NCI-H526 treated with DMSO at 0.1 percent for 48 hours (cell line): ENCODE measurements at regions not wholly inside any gene's neighbourhood (a gene's known extent, or its start where the extent isn't known, plus 50 kb on each side); places are given as distances from the start of the nearest gene placed in this dataset.
"Not testable (repeated sequence)": the region's sequence is repeated elsewhere in the genome, so short reads cannot be mapped to it uniquely, and the experiment has no call there.

Experiments used
- DNase-seq: peaks from one replicate; lab custom pipeline; 2025; lab: John Stamatoyannopoulos, UW

DNA sequence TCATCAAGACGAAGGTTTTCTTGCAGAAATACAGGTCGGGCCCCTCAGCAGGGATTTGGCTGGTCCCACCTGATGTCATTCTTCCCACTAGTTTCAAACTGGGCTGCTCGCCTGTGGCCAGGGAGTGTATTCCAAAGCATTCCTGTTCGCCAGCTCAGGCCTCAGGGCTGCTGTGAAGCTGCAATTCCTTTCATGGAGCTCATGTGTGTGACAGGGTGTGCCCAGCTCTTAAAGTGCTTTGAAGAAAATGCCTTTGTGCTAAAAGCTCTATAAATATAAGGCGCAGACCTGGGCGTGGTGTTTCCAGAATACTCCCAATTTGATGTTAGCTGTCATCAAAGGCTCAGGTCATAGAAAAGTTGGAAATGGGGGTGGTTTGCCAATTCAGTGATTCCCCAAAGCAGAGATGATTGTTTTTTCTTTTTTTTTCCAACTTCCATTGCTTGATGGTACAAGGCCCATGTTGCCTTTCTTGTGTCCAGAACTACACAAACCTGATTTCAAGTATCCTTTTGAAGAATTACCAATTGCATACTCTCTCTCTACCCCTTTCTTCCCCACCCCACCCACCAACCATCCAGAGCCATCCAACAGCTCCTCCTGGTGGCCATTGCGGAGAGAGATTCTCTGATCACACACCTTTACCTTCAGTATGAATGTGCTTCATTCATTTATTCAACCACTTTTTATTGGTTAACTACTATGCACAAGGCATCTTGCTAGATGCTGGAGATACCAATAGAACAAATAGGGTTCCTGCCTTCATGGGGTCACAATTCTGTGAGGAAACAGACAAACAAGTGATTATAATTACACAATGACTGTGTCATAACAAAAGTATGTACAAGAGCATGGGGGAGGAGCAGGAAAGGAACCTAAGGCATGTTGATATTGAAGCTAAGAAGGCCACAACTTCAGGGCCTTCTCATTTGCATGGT, 297.3 kb upstream of the LYZL1 start:
- no peak for DNase-seq

DNA sequence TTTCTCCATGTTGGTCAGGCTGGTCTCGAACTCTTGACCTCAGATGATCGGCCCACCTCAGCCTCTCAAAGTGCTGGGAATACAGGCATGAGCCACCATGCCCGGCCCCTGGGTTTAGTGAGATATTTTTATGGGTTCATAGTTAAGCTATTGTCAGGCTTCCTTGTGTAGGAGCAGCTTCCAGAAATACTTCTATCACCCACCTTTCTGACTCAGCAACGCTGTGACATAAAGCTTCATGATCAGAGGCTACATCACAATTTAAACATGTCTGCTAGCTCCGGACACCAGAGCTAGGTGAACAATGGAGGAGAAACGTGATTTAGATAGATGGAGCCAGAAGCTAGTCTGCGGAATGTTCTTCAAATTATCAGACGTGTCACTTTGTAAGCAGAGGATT, 295.8 kb upstream of the LYZL1 start:
- no peak for DNase-seq

- no peak for DNase-seq
These were observed 295.0 kb upstream of the LYZL1 start for GRCh38 chr10:28993861-28994260.

DNA sequence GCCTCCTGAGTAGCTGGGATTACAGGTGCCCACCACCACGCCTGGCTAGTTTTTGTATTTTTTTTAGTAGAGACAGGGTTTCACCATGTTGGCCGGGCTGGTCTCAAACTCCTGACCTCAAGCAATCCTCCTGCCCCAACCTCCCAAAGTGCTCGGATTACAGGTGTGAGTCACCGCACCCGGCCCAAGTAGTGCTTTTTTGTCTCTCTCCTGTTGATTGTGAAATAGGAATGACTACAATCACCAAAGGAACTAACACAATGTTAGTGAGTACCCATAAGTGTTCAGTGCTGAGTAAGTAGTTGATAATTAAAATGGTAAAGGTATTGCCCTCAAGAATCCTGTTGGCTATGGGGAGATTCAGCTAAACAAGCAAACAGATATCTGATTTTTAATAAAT, 294.1 kb upstream of the LYZL1 start:
- DNase-seq: not testable (repeated sequence)

DNA sequence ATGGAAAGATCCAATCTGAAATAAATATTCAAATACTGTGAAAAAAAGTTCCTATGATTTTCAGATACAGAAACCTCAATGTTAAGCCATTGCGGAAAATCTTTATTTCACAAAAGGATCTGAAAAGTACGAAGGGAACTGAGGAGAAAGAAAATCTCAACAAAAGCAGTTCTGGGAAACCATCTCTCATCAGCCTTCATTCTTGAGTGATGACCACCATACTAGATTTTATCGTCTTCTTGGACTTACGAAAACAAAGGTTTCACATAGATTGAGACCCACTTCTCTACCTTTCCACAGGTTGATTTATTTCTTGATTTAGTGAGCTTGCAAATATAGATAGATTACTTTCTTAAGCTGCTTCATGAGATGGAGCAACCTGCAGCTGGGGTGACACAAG, 293.4 kb upstream of the LYZL1 start:
- DNase-seq: no peak

DNA sequence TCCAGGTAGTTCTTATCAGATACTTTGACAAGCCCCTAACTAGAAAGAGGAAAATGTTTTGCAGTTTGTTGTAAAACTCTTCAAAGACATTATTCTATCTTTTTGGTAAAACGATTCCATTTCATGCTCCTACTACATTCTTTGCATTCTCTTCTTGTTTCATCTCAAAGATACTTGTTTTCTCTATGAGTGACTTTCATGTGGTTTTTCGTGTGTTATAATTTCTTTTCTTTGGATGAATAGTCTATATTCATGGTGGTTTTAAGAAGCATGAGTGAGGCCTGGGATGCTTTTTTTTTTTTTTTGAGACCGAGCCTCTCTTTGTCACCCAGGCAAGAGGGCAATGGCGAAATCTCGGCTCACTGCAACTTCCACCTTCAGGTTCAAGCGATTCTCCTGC, 292.5 kb upstream of the LYZL1 start:
- no peak for DNase-seq

DNA sequence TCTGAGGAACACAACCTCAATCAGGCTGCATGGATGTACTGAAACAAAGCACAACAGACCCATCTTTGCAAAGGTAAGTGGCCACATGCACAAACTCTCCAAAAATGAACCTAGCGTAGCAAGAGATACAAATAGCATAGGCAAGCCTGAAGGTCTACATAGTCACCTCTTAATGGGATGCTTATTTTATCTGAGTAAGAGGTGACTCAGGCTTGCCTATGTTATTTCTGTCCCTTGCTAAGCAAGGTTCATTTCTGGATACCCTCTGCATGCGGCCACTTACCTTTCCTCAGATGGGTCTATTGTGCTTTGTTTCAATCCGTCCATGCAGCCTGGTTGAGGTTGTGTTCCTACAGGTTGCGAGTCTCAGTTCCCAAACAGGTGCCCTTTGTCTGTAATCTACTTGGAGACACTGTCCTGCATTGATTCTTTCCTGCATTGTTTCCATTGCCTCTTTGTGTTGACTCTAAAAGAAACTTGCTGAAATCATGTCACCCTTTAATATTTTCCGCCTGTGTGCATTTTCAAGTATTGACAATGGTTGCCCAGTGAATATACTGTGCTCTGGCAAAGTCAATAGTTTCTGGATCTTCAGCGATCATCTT, 291.8 kb upstream of the LYZL1 start:
- DNase-seq: no peak

DNA sequence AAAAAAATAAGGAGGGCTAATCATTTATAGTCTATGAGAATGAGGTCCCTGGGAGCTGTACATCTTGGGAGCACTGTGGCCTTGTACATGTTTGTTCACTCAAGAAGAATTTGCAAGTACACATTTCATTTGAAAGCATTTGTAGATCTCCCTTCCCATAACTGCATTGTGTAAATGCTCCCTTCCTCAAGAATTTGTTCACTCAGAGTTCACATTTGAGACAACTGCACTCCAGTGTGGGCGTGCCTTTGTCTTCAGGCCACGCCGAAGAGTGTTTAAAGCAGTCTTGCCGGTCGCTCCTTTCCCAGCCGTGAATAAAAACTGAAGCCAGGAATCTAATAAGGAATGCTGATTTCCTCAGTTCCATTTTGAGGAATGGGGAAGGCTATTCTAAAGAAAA, 291.1 kb upstream of the LYZL1 start:
- DNase-seq: no peak

GRCh38 chr10:29001801-29002200, 287.1 kb upstream of the LYZL1 start:
- DNase-seq: no peak

GRCh38 chr10:29003014-29003413, 285.9 kb upstream of the LYZL1 start:
- not testable (repeated sequence) for DNase-seq

GRCh38 chr10:29005988-29006387, 282.9 kb upstream of the LYZL1 start:
- DNase-seq: no peak

DNA sequence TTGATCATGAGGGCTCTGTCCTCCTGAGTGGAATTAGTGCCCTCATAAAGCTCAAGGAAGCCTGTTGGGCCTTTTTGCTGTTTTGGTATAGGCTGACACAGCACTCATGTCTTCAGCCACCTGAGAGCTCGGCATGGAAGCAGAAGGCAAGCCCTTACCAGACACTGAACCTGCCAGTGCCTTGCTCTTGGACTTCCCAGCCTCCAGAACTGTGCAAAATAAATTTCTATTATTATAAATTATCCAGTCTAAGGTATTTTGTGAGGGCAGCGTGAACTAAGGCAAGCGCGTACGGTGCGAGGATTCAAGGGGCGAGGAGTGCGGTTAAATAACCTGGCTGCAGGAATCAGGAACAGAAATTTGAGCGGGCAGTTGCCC, 281.5 kb upstream of the LYZL1 start:
- no peak for DNase-seq

DNA sequence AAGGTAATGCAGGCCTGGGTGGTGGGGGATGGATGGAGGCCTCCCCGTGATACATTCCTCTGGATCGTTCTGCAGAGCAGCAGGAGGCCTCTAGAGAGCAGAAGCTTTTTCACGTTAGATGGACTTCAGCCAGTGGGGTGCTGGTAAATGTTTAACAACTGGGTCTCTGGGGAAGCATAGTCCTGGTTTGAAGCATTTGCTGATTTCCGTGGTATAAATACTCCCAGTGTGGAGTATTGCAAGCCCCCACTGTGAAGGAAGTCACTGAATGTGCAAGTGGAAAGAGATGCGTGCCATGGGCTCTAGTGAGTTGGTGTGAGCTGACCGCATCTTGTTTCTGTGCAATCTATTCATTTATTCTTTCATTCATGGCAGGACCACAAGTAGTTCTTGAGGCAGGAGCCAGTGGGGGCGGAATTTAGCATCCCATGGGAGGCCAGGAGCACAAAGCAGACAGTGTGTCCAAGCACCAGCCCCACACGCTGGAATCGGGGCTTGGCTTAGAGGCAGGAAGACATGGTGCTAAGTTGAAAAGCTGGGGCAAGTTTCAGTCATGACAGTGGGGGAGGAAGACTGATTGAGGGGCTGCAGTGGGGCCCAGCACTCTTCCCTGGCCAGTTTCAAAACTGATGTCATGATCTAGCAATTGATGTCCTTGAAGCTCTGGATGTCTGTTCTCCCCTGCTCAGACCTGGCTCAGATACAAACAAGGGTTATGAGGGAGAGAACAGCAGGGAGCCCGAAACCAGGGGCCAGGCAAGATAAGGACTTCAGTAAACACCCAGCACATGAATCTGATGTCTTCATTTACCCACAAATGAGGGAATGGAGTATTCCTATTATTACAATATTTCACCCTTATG, 280.9 kb upstream of the LYZL1 start:
- no peak for DNase-seq

DNA sequence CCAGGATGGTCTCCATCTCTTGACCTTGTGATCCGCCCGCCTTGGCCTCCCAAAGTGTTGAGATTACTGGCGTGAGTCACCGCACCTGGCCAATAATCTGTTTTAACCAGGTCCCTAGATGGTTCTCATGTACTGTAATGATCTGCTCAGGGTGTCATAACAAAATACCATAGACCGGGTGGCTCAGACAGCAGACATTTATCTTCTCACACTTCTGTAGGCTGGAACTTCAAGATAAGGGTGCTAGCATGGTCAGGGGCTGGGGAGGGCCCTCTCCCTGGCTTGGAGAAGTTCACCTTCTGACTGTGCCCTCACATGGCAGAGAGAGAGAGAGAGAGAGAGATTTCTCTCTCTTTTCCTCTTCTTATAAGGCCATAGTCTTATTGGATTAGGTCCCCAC, 279.4 kb upstream of the LYZL1 start:
- no peak for DNase-seq

GRCh38 chr10:29011516-29011915, 277.4 kb upstream of the LYZL1 start:
- no peak for DNase-seq

DNA sequence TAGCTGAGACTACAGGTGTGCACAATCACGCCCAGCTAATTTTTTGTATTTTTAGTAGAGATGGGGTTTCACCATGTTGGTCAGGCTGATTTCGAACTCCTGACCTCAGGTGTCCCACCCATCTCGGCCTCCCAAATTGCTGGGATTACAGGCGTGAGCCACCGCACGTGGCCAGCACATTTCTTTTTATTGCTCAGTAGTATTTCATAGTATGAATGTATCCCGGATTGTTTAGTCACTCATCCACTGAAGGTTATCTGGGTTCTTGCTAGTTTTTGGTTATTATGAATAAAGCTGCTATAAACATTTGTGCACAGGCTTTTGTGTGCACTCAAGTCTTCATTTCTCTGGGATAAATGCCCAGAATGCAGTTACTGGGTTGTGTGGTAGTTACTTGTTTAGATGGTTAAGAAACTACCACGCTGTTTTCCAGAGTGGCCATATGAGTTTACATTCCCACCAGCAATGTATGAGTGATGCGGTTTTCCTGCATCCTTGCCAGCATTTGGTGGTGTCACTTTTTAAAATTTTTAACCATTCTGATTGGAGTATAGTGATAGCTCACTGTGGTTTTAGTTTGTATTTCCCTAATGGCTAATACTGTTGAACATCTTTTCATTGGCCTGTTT, 275.8 kb upstream of the LYZL1 start:
- no peak for DNase-seq

GRCh38 chr10:29021591-29021990, 267.3 kb upstream of the LYZL1 start:
- no peak for DNase-seq

DNA sequence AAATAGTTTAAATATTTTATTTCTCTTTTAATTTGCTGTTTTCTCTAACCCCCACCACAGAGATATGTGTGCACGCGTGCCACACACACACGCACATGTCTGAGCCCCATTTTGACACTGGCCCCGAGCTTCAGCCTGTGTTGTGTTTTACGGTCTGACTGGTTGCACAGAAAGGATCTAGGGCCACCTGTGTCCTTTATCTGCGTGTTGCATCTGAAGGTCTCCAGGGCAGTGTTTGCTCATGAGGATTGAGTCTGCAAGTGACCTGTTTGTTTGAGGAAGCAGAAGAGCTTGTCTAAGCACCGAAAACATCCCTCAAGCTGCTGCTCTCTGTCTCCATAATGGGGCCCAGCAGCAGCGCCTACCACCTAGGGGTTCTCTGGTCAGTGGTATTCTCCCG, 266.4 kb upstream of the LYZL1 start:
- DNase-seq: no peak

GRCh38 chr10:29023678-29024077, 265.2 kb upstream of the LYZL1 start:
- DNase-seq: no peak

- no peak for DNase-seq
These were observed 262.6 kb upstream of the LYZL1 start for GRCh38 chr10:29026065-29026797.

DNA sequence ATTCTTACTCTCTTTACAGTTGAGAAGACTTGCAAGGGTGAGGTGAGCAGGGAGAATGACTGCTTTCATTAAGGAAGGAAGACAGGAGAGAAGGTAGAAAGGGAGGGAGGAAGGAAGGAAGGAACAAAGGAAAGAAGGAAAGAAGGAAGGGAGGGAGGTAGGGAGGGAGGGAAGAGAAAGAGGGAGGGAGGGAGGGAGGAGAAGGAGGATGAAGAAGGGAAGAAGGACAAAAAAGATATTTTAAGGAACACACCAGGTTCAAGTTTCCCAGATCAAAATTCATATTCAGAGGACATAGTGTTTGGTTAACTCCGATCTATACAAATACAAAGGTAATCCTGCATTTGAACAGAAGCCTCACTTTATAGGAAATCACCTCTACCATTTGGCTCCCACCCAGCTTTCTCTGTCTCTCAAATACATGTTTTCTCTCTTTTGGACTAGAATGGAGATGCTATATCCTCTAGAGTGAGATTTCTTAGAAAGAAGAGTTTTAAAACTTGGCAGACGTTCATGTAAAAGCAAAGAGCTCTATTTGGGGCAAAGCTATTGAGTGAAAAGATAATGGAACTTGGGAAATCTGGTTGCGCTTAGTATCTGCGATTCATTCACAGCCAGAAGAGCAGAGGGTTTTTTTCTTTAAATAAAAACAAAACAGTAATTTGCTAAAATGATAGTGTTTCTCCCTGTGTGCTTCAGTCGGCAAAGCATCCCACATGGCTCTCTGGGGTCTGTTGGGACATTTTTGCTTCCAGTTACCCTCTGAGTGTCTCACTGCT, 261.9 kb upstream of the LYZL1 start:
- no peak for DNase-seq
